Endothelial cell of umbilical vein (primary cell): ENCODE measurements at regions not wholly inside any gene's neighbourhood (a gene's known extent, or its start where the extent isn't known, plus 50 kb on each side); places are given as distances from the start of the nearest gene placed in this dataset.

ENCODE experiments used
- BruUV-seq: library from RNA; stranded (reverse); fragments of 400-500 nt; replicated peaks from 2 replicates; lab custom pipeline; 2021; lab: Mats Ljungman, UMichigan
- CTCF ChIA-PET: fragments of 300-600, 350-600 bp; sonication (Branson Sonifier 250); formaldehyde crosslinking; loops from one replicate; lab custom pipeline; 2021; ENCODE audit warnings: antibody characterized with exemption, inconsistent platforms; lab: Charles Lee
- POLR2A ChIA-PET: fragments of 300-600, 350-600 bp; sonication (Branson Sonifier 250); formaldehyde crosslinking; loops from one replicate; lab custom pipeline; 2021; ENCODE audit warnings: antibody characterized with exemption, inconsistent platforms; lab: Charles Lee
- DNase-seq: peaks from one replicate; pipeline ENCODE4 v3.0.0-alpha.2; 2011; ENCODE audit warnings: low read depth, low spot score
- FAIRE-seq: peaks from 2 replicates; lab custom pipeline; 2011; peaks lifted over from hg19 to GRCh38; lab: Jason Lieb, UNC
- H2AFZ ChIP-seq: 2 replicates; pipeline ENCODE4 v1.6.0; 2012; ENCODE audit warnings: low read depth, low read length, control low read depth, inconsistent platforms
- H3K27ac ChIP-seq: 2 replicates; pipeline ENCODE4 v1.5.1; 2011; ENCODE audit warnings: low read depth, mild to moderate bottlenecking, control low read depth, low read length, moderate library complexity; ENCODE audit not compliant: insufficient read depth
- H3K27me3 ChIP-seq, 2 experiments: 2 replicates each; pipeline versions ENCODE4 v1.6.0 to v1.6.1; 2011; ENCODE audit warnings: low read length in 2 of 2, mixed read lengths in 1 of 2; ENCODE audit not compliant: control insufficient read depth in 2 of 2, insufficient read depth in 2 of 2
- H3K36me3 ChIP-seq, 2 experiments: 2 replicates in 1 of 2; 3 replicates in 1 of 2; pipeline ENCODE4 v1.5.1; 2011; ENCODE audit warnings: low read length in 2 of 2, mild to moderate bottlenecking in 1 of 2, moderate library complexity in 1 of 2; ENCODE audit not compliant: control insufficient read depth in 2 of 2, insufficient read depth in 2 of 2; ENCODE audit errors: extremely low read depth in 1 of 2
- H3K4me1 ChIP-seq: 3 replicates; pipeline ENCODE4 v1.5.1; 2011; ENCODE audit warnings: mild to moderate bottlenecking, low read length; ENCODE audit not compliant: control insufficient read depth, insufficient read depth; ENCODE audit errors: extremely low read depth
- H3K4me2 ChIP-seq: 2 replicates; pipeline ENCODE4 v1.6.1; 2011; ENCODE audit warnings: low read length, control low read depth, mixed read lengths; ENCODE audit not compliant: insufficient read depth
- H3K4me3 ChIP-seq, 3 experiments: fragments of 200-600 bp in 1 of 3; sonication (generic), shearing (Covaris generic) in 1 of 3; replicated peaks in 1 of 3; 2 replicates each; pipeline ENCODE4 v1.5.1; 2011 to 2016; ENCODE audit warnings: control low read depth in 3 of 3, low read length in 3 of 3, mild to moderate bottlenecking in 2 of 3, inconsistent platforms in 1 of 3, low read depth in 1 of 3, moderate library complexity in 1 of 3; ENCODE audit not compliant: insufficient read depth in 1 of 3
- H3K79me2 ChIP-seq: 2 replicates; pipeline ENCODE4 v1.6.0; 2012; ENCODE audit warnings: low read length, inconsistent platforms; ENCODE audit not compliant: control insufficient read depth, insufficient read depth
- H3K9ac ChIP-seq: replicated peaks from 2 replicates; pipeline ENCODE3; 2011; ENCODE audit warnings: low read length, control low read depth; ENCODE audit not compliant: insufficient read depth; ENCODE audit errors: extremely low read depth
- H3K9me1 ChIP-seq: replicated peaks from 3 replicates; pipeline ENCODE4 v1.6.0; 2011; ENCODE audit warnings: mild to moderate bottlenecking, low read length; ENCODE audit not compliant: control insufficient read depth, insufficient read depth; ENCODE audit errors: extremely low read depth
- H3K9me3 ChIP-seq: replicated peaks from 2 replicates; pipeline ENCODE4 v1.5.1; 2012; ENCODE audit warnings: low read length, inconsistent platforms; ENCODE audit not compliant: control insufficient read depth, insufficient read depth
- H4K20me1 ChIP-seq: replicated peaks from 2 replicates; pipeline ENCODE3; 2011; ENCODE audit warnings: mild to moderate bottlenecking, low read length; ENCODE audit not compliant: control insufficient read depth, insufficient read depth; ENCODE audit errors: extremely low read depth
- CTCF ChIP-seq, 2 donors: IDR thresholded peaks; 1 replicate in 1 of 2; 2 replicates in 1 of 2; pipeline ENCODE4 v1.5.1; 2011; ENCODE audit warnings: low read length in 2 of 2, mild to moderate bottlenecking in 2 of 2, moderate library complexity in 2 of 2, control low read depth in 1 of 2, inconsistent platforms in 1 of 2, low read depth in 1 of 2; ENCODE audit not compliant: insufficient read depth in 1 of 2; ENCODE audit errors: extremely low read depth in 1 of 2
- EZH2 ChIP-seq: IDR thresholded peaks from 2 replicates; pipeline ENCODE4 v1.6.1; 2012; ENCODE audit warnings: borderline replicate concordance, low read depth, mild to moderate bottlenecking, moderate library complexity, low read length, inconsistent platforms; ENCODE audit not compliant: severe bottlenecking
- FOS ChIP-seq: IDR thresholded peaks from 2 replicates; pipeline ENCODE4 v1.6.1; 2011; ENCODE audit warnings: mild to moderate bottlenecking, low read length, moderate library complexity, borderline replicate concordance; ENCODE audit not compliant: insufficient read depth
- GATA2 ChIP-seq: IDR thresholded peaks from 2 replicates; pipeline ENCODE4 v1.7.0; 2011; ENCODE audit warnings: low read depth, mild to moderate bottlenecking, moderate library complexity, mixed read lengths, low read length; ENCODE audit not compliant: insufficient read length, insufficient read depth
- JUN ChIP-seq: IDR thresholded peaks from 2 replicates; pipeline ENCODE4 v1.6.1; 2011; ENCODE audit warnings: borderline replicate concordance, low read depth; ENCODE audit not compliant: insufficient read length, insufficient read depth
- MAX ChIP-seq: IDR thresholded peaks from 2 replicates; pipeline ENCODE4 v1.6.1; 2011; ENCODE audit not compliant: insufficient read depth, insufficient read length
- MYC ChIP-seq: IDR thresholded peaks from one replicate; pipeline ENCODE4 v1.6.1; 2011; ENCODE audit warnings: mild to moderate bottlenecking, low read depth, low read length
- POLR2A ChIP-seq: IDR thresholded peaks from 2 replicates; pipeline ENCODE4 v1.6.1; 2012; ENCODE audit warnings: low read depth, mild to moderate bottlenecking, control low read depth, low read length
- POLR2AphosphoS5 ChIP-seq: IDR thresholded peaks from 2 replicates; pipeline ENCODE4 v1.6.1; 2012; ENCODE audit warnings: low read depth, mild to moderate bottlenecking, control low read depth, low read length, moderate library complexity; ENCODE audit not compliant: insufficient read depth
- dilution Hi-C: fragments of 300-500 bp; cut with MboI; formaldehyde crosslinking; loops from one replicate; pipeline ENCODE4 v1.15.0; 2019; ENCODE audit warnings: low sequenced_read_pairs; ENCODE audit not compliant: extremely low pct_ligation_motif_present
- intact Hi-C: fragments of 100-400 bp; cut with micrococcal nuclease; formaldehyde crosslinking; loops from one replicate; pipeline ENCODE4 v1.10.0; 2022

DNA sequence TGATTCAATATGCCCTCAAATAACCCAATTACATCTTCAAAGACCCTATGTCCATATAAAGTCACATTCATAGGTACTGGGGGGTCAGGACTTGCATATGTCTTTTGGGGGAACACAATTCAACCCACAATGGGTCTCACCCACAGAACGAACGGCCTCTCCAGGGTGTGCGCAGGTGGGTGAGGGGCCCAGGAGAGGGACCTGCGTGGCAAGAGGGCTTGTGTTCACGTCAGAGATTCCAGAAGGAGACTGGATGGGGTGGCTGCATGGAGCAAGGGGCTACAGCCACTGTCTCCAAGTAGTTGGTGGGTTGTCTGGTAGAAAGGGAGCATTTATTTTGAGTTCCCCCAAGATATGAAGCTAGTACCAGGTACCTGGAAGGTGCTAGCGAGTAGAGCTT lies 212.2 kb downstream of the SEC14L1 start:
- H3K27ac ChIP-seq = no peak overlapping the region
- no peaks in the 10 kb centered on the region for H4K20me1 ChIP-seq
- H3K36me3 ChIP-seq = no peaks in the 10 kb centered on the region
- peaks cover 2 to 5% of the 10 kb centered on the region in 2 experiments for H3K27me3 ChIP-seq
- no peak overlapping the region for H2AFZ ChIP-seq
- intact Hi-C loops = no loop called here
- BruUV-seq = no TSS peak
- H3K9me3 ChIP-seq = no peaks in the 10 kb centered on the region
- H3K4me1 ChIP-seq = no peaks in the 10 kb centered on the region
- DNase-seq = no peak
- H3K4me3 ChIP-seq = no peak overlapping the region
- no peak overlapping the region for H3K9ac ChIP-seq
- dilution Hi-C loops = no loop called here
- ChIA-PET POLR2A (no interaction called here), CTCF (no interaction called here)
- H3K4me2 ChIP-seq = no peak overlapping the region
- no peaks in the 10 kb centered on the region for H3K79me2 ChIP-seq
- TF ChIP-seq CTCF (IDR thresholded peaks at IDR 0.05; ENCODE audit: extremely low read depth in 1 of 2, insufficient read depth in 1 of 2, low read depth in 1 of 2, low read length in 2 of 2) (no peak), MAX (no peak), POLR2AphosphoS5 (no peak), MYC (no peak), EZH2 (no peak), FOS (no peak), GATA2 (no peak), POLR2A (no peak), JUN (no peak)
- FAIRE-seq = no peak
- H3K9me1 ChIP-seq = no peaks in the 10 kb centered on the region
